Activated T-cell treated with anti-CD3 and anti-CD28 coated beads, Interleukin-2, amount 50 U/mL, for 24 hours (primary cell): ENCODE measurements at regions not wholly inside any gene's neighbourhood (a gene's known extent, or its start where the extent isn't known, plus 50 kb on each side); places are given as distances from the start of the nearest gene placed in this dataset.

Source experiments
- DNase-seq: peaks from one replicate; pipeline ENCODE4 v3.0.0-alpha.2; 2020
- H3K27ac Mint-ChIP-seq: 2 replicates; pipeline ENCODE4 v1.8.0; 2020; ENCODE audit warnings: mild to moderate bottlenecking, mixed read lengths
- H3K27me3 Mint-ChIP-seq: 2 replicates; pipeline ENCODE4 v1.8.0; 2020; ENCODE audit warnings: mixed read lengths
- H3K36me3 Mint-ChIP-seq: 2 replicates; pipeline ENCODE4 v1.8.0; 2020; ENCODE audit warnings: low read depth, mixed read lengths
- H3K4me1 Mint-ChIP-seq: 2 replicates; pipeline ENCODE4 v1.8.0; 2020; ENCODE audit warnings: low read depth, mixed read lengths
- H3K4me3 Mint-ChIP-seq: 2 replicates; pipeline ENCODE4 v1.8.0; 2020; ENCODE audit warnings: mild to moderate bottlenecking, moderate library complexity, mixed read lengths
- H3K9me3 Mint-ChIP-seq: 2 replicates; pipeline ENCODE4 v1.8.0; 2020; ENCODE audit warnings: mixed read lengths

DNA sequence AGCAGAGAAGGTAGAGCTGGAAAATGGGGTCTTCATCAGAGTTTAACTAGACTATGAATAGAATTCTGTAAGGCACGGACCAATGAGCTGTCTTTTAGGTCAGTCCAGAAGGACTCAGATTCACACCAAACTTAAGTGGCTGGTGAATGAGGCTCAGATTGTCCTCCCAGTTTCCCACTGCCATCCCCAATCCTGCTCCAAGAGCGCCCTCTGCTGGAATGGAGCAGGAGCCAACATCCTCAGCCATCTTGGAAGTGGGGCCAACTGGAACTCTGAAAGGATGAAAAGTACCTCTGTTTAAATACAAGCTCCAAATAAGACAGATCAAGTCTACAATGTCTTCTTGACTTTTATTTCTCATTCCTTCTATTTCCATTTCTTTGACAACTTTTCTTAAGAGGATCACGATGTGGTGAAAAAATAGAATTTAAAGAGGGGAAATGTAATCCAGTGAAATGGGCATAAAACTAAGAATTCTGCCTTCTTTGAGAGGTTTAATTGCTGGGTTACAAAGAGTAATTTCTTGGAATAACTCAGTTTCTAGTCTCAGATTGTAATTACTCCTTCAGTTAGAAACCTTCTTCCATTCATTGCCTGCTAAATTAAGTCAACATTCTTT lies 217.1 kb upstream of the TPRG1 start:
- Mint-ChIP-seq H3K36me3 (no peaks in the 10 kb centered on the region), H3K27ac (no peak overlapping the region), H3K9me3 (no peaks in the 10 kb centered on the region), H3K4me1 (peaks cover 70% of the 10 kb centered on the region), H3K27me3 (no peaks in the 10 kb centered on the region), H3K4me3 (no peak overlapping the region)
- peak; percentile 81 for DNase-seq

DNA sequence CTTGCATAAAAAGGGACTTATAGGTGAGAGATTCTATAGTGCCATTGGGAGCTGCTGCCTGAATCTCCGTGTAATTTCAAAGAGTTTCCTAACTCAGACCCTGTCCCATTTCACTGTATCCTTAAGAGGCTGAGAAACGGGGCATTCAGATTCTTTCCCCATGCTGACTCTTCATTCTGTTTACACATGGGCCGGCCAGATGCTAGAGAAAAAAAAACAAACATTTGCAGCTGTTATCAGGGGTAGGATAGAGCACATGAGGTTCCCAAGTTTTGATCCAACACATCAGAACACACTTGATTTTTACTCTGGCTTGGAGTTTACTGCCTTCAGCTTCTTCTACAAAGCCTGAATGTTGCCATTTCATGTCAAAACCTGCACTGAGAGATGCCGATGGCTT lies 215.9 kb upstream of the TPRG1 start:
- peak overlapping the region; percentile 31 for H3K27ac Mint-ChIP-seq

DNA sequence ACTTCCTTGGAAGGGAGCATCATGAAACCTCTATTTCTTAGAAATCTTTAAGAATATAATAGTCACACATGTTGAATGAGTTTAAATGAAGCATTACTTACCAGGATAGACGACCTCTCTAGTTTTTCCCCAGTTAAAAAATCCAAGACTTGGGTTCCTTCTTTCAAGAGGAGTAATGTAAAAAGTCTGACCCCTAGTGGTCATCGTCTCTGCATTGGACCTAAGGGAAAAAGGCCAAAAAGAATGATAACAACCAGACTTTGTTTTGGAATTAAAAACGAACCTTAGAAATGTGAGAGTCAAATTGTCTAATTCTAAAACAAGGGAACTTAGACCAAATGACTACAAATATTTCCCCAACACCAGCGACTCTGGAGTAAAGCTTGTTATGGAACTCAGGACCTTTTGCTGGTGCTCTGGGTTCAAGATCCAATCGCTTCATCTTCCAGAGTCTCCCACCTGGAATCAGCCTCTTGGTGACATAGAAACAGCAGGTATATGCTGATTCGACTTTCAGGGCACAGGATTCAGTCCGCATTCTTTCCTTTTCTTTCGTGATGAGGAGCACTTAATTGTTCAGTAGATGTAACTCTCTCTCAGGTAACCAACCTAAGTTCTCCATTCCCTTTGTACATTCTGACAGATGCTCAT lies 214.8 kb upstream of the TPRG1 start:
- H3K9me3 Mint-ChIP-seq: no peaks in the 10 kb centered on the region
- no peak overlapping the region for H3K27ac Mint-ChIP-seq
- no peak overlapping the region for H3K4me3 Mint-ChIP-seq
- H3K4me1 Mint-ChIP-seq: peaks cover 50% of the 10 kb centered on the region
- H3K36me3 Mint-ChIP-seq: no peaks in the 10 kb centered on the region
- H3K27me3 Mint-ChIP-seq: no peaks in the 10 kb centered on the region
- DNase-seq: no peak

More for the DNA sequence above, 215.9 kb upstream of the TPRG1 start:
- Mint-ChIP-seq H3K4me1 (peaks cover 58% of the 10 kb centered on the region), H3K36me3 (no peaks in the 10 kb centered on the region), H3K27me3 (no peaks in the 10 kb centered on the region), H3K4me3 (no peak overlapping the region), H3K9me3 (no peaks in the 10 kb centered on the region)
- DNase-seq: no peak

DNA sequence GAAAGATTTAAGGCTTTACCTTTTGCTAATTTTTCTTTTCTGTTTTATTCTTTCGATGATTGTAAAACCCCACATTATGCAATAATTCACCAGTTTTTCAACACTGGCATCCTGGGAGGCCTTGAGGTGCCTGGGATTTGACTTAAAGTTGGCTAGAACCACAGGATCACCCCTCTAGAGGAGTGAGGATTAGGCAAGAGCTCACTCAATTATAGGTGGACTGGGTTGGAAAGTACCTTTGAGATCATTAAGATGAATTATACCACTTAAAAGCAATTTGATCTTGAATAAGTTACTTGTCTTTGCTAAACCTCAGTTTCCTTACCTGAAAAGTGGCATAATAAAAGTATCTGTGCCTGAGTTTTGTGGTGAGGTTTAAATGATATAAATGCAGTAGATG lies 212.8 kb upstream of the TPRG1 start:
- no peaks in the 10 kb centered on the region for H3K9me3 Mint-ChIP-seq
- no peak overlapping the region for H3K27ac Mint-ChIP-seq
- H3K27me3 Mint-ChIP-seq: peaks cover 14% of the 10 kb centered on the region
- DNase-seq: no peak
- H3K4me3 Mint-ChIP-seq: no peak overlapping the region
- H3K4me1 Mint-ChIP-seq: peaks cover 50% of the 10 kb centered on the region
- H3K36me3 Mint-ChIP-seq: no peaks in the 10 kb centered on the region

DNA sequence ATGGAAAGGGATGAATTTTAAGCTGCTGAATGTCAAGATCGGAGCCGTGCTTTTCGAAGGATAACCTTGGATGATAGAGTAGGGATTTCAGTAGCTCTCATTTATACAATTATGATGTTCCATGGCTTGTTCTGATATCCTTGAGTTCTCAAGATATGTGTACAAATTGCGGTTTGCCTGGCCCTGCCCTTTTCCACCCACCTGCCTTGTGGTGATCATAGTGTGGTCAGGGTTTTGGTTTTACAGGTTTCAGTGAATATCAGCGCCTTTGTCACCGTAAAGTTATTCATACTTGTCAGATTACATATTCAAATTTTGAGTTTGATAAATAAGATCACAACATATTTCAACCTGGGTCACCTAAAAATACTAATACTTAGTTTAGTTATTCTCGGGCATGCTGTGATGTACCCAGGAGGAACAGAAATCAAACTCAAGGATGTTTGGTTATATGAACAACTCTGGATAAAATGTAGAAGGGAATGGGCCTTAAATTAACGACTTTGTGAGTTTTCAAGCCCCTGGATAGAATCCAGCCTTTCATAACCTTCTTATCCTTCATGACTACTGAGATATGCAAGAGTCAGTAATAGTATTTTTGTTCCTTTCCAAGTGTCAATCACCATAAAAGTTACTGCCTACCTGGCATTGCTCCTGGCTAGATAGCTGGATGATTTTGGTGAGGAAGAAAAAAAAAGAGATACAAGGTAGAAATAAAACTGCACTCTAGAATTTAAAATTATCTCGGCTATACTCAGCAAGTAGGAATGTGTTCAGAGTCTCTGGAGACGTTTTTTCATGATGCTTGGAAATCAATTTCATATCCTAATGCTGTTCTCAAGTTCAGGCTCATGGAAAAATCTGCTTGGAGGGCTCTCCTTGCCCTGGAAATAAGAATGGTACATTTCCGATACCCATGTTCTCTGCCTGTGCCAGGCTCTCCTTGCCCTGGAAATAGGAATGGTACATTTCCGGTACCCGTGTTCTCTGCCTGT lies 209.2 kb upstream of the TPRG1 start:
- no peaks in the 10 kb centered on the region for H3K36me3 Mint-ChIP-seq

DNA sequence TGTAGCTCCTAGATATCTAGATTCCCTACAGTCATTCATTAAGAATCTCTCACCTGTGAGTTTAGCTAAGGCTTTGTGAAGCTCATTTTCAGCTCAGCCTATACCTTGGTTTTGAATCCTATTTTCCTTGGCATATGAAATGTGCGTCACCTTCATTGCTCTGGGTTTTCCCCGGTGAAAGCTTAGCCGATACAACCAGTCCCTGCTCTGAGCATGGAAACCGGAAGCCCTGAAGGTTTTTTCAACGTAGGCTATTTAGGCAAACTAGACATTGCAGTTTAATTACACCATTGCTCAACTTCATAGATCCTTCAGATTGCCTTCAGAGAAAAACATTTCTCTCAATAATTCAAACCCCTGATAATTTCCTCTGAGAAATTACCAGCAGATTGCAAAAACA lies 206.8 kb upstream of the TPRG1 start:
- no peak overlapping the region for H3K4me3 Mint-ChIP-seq
- H3K27ac Mint-ChIP-seq: no peak overlapping the region
- peaks cover 15% of the 10 kb centered on the region for H3K4me1 Mint-ChIP-seq
- no peak for DNase-seq
- H3K9me3 Mint-ChIP-seq: no peaks in the 10 kb centered on the region
- H3K36me3 Mint-ChIP-seq: no peaks in the 10 kb centered on the region
- peaks cover 21% of the 10 kb centered on the region for H3K27me3 Mint-ChIP-seq

More for the DNA sequence above, 209.2 kb upstream of the TPRG1 start:
- Mint-ChIP-seq H3K4me3 (no peak overlapping the region), H3K27ac (no peak overlapping the region), H3K9me3 (no peaks in the 10 kb centered on the region), H3K27me3 (peaks cover 21% of the 10 kb centered on the region), H3K4me1 (peaks cover 20% of the 10 kb centered on the region)
- DNase-seq: no peak

DNA sequence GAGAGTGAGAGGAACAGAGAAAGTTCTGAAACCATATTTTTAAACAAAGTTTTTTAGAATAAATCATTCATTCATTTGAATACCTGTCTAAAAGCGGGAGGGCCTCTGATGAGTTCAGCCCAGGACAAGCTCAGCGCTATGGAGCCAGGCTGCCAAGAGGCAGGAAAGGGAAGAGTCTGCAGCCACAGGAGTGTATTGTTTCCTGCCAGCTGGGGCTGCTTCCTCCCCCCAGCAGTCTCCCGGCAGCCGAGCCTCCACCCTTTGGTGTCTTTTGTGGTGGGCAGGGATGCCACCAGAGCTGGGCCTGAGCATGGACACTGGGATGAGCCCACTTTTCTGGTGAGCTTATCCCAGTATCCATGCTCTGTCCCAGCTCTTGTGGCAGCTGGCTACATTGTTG lies 199.5 kb upstream of the TPRG1 start:
- no peak overlapping the region for H3K4me3 Mint-ChIP-seq
- peaks cover 16% of the 10 kb centered on the region for H3K4me1 Mint-ChIP-seq
- H3K9me3 Mint-ChIP-seq: no peaks in the 10 kb centered on the region
- H3K27ac Mint-ChIP-seq: no peak overlapping the region
- H3K36me3 Mint-ChIP-seq: no peaks in the 10 kb centered on the region
- no peak for DNase-seq
- H3K27me3 Mint-ChIP-seq: peaks cover 32% of the 10 kb centered on the region

DNA sequence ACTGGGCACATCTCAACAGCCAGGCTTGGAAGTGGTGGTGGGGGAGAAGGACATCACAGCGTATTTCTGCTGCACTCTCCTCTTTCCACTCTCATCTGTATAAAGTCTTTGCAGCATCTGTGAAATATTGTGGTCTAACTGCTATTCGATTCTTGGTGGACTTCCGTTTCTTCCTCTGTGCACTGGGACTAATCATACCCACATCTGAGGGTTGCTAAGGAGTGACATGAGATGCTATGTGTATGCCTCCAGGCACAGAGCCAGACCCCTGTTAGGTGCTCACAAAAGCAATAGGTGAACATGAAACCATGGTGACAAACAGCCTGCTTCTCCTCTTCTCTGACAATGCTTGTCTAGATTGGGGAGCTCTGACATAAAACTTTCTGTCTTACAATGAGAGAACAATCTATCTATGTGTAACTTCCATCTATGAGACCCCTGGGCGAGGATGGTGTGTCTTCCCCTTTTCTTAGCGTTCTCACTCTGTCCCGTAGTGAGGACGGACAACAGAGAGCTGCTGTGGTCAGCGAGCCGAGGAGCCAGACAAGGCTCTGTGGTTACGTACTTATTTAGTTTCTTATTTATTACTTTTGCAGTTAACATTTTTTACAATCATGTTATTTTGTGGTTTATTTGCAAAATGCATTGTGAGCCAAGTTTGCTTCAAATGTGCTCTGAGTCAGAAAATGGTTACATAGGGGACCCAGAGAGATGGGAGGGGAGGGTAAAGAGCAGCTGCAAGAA lies 196.7 kb upstream of the TPRG1 start:
- Mint-ChIP-seq H3K36me3 (no peaks in the 10 kb centered on the region), H3K4me3 (no peak overlapping the region), H3K27ac (no peak overlapping the region), H3K9me3 (no peaks in the 10 kb centered on the region), H3K4me1 (peaks cover 16% of the 10 kb centered on the region), H3K27me3 (peaks cover 31% of the 10 kb centered on the region)
- DNase-seq: no peak

DNA sequence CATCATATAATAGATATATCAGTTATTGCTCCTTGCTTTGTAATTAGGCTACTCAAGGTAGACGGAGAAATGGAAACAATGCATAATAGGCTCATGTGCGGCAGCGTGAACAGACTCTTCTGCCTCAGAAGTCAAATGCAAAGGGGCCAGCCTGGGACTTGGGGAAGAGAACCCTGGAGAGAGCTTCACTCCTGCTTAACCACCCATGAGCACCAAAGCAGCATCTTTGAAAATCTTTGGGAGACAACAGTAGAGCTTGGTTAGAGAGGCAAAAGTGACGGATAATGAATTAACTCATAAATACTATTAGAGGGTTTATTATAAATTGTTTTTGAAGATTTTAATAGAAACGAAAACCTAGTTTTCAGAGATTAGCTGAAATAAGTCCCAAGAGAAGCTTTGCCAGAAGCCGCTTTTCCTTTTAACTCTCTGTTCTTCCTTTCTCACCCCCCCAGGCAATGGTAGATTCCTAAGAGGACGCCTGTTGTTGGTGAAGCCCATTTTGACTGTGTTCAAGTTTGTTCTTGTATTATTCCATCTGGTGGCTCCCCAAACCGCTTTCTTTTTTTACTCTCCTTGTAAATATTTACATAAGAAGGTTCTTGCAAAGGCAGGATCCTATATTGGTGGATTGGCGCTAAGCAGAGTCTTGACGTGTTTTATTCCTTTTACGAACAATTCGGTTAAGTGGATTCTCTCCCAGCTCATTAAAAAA lies 196.0 kb upstream of the TPRG1 start:
- Mint-ChIP-seq H3K4me3 (no peak overlapping the region), H3K4me1 (peaks cover 16% of the 10 kb centered on the region), H3K27ac (no peak overlapping the region), H3K9me3 (no peaks in the 10 kb centered on the region), H3K27me3 (peaks cover 24% of the 10 kb centered on the region), H3K36me3 (no peaks in the 10 kb centered on the region)
- DNase-seq: no peak

DNA sequence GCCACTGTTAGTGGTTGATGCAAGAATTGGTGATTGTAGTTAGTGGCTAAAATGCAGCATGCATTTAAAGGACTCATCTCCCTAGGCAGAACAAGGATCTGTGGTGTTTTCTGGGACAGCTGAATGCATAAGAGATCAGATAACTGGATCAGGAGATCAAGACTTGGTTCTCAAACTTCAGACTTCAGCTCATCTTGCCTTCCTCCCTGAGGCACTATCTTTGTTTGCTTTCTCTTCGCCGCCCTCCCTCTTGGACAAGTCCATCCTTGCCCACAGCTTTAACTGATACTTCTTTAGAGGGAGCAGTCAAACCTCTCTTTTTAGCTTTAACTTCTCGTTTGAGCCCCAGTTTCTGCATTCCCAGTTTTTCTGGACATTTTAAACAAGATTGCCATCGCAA lies 195.4 kb upstream of the TPRG1 start:
- Mint-ChIP-seq H3K4me1 (peaks cover 16% of the 10 kb centered on the region), H3K4me3 (no peak overlapping the region), H3K27ac (no peak overlapping the region), H3K27me3 (peaks cover 20% of the 10 kb centered on the region), H3K9me3 (no peaks in the 10 kb centered on the region), H3K36me3 (no peaks in the 10 kb centered on the region)
- no peak for DNase-seq

DNA sequence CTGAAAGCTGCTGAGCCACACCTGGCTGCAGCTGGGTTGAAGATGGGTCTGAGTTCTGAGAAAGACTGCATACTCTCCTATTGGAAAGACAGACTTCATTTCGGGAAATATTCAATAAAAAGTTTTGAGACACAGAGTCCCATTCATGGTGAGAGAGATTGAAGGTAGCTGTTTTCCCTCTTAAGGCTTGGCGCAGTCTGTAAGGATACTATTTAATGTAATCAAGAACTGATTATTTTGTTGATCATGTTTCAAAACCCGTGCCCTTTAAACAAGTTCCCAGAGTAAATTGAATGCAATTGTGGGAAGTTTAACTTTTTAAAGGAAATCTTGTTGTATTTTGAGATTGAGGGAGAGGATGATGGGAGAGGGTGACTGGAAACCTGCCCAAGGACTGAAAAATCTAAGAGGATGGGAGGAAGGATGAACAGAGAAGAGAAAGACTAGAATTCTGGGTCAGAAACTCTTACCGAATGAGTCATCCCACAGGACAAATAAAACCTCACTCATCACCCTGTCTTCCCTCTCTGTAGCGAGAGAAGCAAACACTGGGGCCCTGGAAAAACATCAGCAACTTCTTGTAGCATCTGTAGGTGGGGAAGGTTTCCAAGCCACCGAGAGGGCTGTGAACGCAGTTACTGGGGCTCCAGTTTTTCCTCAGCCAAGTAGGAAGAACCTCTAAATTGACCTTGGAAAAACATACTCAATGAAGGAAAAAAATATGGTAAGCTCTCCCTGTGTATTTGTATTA lies 193.2 kb upstream of the TPRG1 start:
- H3K9me3 Mint-ChIP-seq: no peaks in the 10 kb centered on the region
- peaks cover 3% of the 10 kb centered on the region for H3K27me3 Mint-ChIP-seq
- H3K4me1 Mint-ChIP-seq: peaks cover 11% of the 10 kb centered on the region
- H3K27ac Mint-ChIP-seq: no peak overlapping the region
- no peaks in the 10 kb centered on the region for H3K36me3 Mint-ChIP-seq
- no peak for DNase-seq
- no peak overlapping the region for H3K4me3 Mint-ChIP-seq

DNA sequence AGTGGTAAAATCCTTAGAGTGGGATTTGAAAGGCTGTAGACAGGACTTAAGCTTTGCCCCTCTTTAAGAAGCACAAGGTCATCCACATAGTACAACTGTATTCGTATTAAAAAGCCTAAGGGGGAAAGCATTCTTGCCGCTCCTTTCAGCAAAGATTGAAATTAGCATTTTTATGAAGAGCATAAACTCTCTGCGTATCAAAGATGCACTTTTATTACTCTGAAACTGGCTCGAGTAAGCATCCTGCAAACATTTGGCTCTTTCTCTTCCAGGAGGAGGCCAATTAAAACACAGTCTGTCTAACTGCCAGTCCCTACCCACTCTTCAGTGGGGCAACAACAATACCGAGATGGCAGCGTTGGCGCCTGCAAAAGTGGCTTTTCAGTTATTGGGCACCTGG lies 192.5 kb upstream of the TPRG1 start:
- H3K27ac Mint-ChIP-seq: no peak overlapping the region
- H3K4me3 Mint-ChIP-seq: no peak overlapping the region
- H3K27me3 Mint-ChIP-seq: peaks cover 2% of the 10 kb centered on the region
- H3K9me3 Mint-ChIP-seq: no peaks in the 10 kb centered on the region
- H3K4me1 Mint-ChIP-seq: peaks cover 11% of the 10 kb centered on the region
- no peaks in the 10 kb centered on the region for H3K36me3 Mint-ChIP-seq
- DNase-seq: no peak

DNA sequence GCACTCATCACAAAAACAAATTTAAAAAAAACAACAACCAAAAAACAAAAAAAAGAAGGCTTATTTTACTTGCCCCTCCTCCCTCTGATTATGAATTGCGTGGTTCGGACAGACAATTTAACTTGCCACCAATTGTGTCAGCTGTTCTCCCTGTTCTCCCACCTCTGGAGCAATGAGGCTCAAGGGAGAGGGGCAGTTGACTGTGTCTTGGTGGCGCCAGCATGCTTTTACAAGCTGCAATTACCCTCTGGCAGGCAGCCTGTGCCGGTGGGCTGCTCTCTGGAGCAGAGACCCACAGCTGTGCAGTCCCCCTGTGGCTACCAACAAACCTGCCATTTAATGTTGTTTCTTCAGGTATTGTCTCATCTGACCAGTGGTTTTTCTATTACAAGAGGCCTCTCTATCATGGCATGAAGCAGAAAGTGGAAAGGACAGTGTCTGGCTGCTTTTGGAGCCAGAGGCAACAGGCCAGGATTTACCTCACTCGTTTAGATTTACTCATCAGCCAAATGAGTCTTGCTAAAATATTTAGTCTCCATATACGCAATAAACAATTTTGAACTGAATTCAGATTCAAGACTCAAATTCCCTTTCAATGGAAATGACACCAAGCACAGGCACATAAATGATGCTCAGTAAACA lies 192.0 kb upstream of the TPRG1 start:
- H3K9me3 Mint-ChIP-seq: no peaks in the 10 kb centered on the region
- no peaks in the 10 kb centered on the region for H3K36me3 Mint-ChIP-seq
- H3K27ac Mint-ChIP-seq: no peak overlapping the region
- H3K4me1 Mint-ChIP-seq: peaks cover 9% of the 10 kb centered on the region
- H3K27me3 Mint-ChIP-seq: no peaks in the 10 kb centered on the region
- no peak overlapping the region for H3K4me3 Mint-ChIP-seq
- DNase-seq: no peak
